GM23338 (cell line): ENCODE measurements at regions not wholly inside any gene's neighbourhood (a gene's known extent, or its start where the extent isn't known, plus 50 kb on each side); places are given as distances from the start of the nearest gene placed in this dataset.
A peak's percentile ranks its signal among the peaks of the same experiment; 100 is the strongest.

Experiments
- ATAC-seq: fragments of 200-7000 bp; cut with Tn5 transposase; 3 replicates; pipeline ENCODE4 v1.9.1; 2020
- DNase-seq: peaks from one replicate; pipeline ENCODE4 v3.0.0-alpha.2; 2015; ENCODE audit warnings: low spot score
- H2AFZ ChIP-seq: fragments of 200-600 bp; sonication (generic); 2 replicates; pipeline ENCODE4 v1.8.0; 2016; ENCODE audit warnings: antibody characterized with exemption, mild to moderate bottlenecking, moderate library complexity
- H3F3A ChIP-seq: fragments of 200-600 bp; sonication (generic); replicated peaks from 2 replicates; pipeline ENCODE4 v1.8.0; 2017; ENCODE audit warnings: antibody characterized with exemption, mixed run types, low read depth
- H3K27ac ChIP-seq: fragments of 200-600 bp; sonication (generic); 2 replicates; pipeline ENCODE4 v1.6.1; 2016; ENCODE audit warnings: low read depth
- H3K27me3 ChIP-seq: fragments of 200-600 bp; sonication (generic); 2 replicates; pipeline ENCODE4 v1.8.0; 2016; ENCODE audit warnings: mild to moderate bottlenecking, mixed run types, moderate library complexity; ENCODE audit not compliant: insufficient read depth
- H3K36me3 ChIP-seq: fragments of 200-600 bp; sonication (generic); 2 replicates; pipeline ENCODE4 v1.8.0; 2016; ENCODE audit warnings: mild to moderate bottlenecking; ENCODE audit not compliant: insufficient read depth
- H3K4me1 ChIP-seq: fragments of 200-600 bp; sonication (generic); 2 replicates; pipeline ENCODE4 v1.8.0; 2016; ENCODE audit warnings: mild to moderate bottlenecking, moderate library complexity; ENCODE audit not compliant: insufficient read depth
- H3K4me2 ChIP-seq: fragments of 200-600 bp; sonication (generic); 2 replicates; pipeline ENCODE4 v1.7.1; 2017; ENCODE audit warnings: mixed run types
- H3K4me3 ChIP-seq: fragments of 200-600 bp; sonication (generic); 2 replicates; pipeline ENCODE4 v1.6.1; 2016; ENCODE audit warnings: mixed run types
- H3K79me2 ChIP-seq: fragments of 200-600 bp; sonication (generic); replicated peaks from 2 replicates; pipeline ENCODE4 v1.8.0; 2017; ENCODE audit warnings: mild to moderate bottlenecking; ENCODE audit not compliant: insufficient read depth
- H3K9me2 ChIP-seq: fragments of 200-600 bp; sonication (generic); 2 replicates; pipeline ENCODE4 v1.8.0; 2017; ENCODE audit not compliant: insufficient read depth
- H4K20me1 ChIP-seq: fragments of 200-600 bp; sonication (generic); replicated peaks from 2 replicates; pipeline ENCODE4 v1.8.0; 2017; ENCODE audit warnings: mild to moderate bottlenecking; ENCODE audit not compliant: insufficient read depth
- H3K27ac Mint-ChIP-seq: 2 replicates; pipeline ENCODE4 v1.8.0; 2020; ENCODE audit warnings: inconsistent platforms, mild to moderate bottlenecking, moderate library complexity, mixed read lengths
- H3K27me3 Mint-ChIP-seq: 3 replicates; pipeline ENCODE4 v1.8.0; 2022; ENCODE audit warnings: low read depth, mild to moderate bottlenecking, moderate library complexity, mixed read lengths, inconsistent platforms; ENCODE audit not compliant: insufficient read depth, poor library complexity
- H3K36me3 Mint-ChIP-seq: 3 replicates; pipeline ENCODE4 v1.8.0; 2021; ENCODE audit warnings: low read depth, mild to moderate bottlenecking, inconsistent platforms, moderate library complexity, mixed read lengths
- H3K4me1 Mint-ChIP-seq: 3 replicates; pipeline ENCODE4 v1.8.0; 2020; ENCODE audit warnings: mild to moderate bottlenecking, inconsistent platforms, mixed read lengths
- H3K4me3 Mint-ChIP-seq: 3 replicates; pipeline ENCODE4 v1.8.0; 2021; ENCODE audit warnings: moderate library complexity, mild to moderate bottlenecking, inconsistent platforms, mixed read lengths
- H3K9me3 Mint-ChIP-seq: 3 replicates; pipeline ENCODE4 v1.8.0; 2020; ENCODE audit warnings: moderate library complexity, mild to moderate bottlenecking, inconsistent platforms, mixed read lengths
- CREB1 ChIP-seq: fragments of 250-450 bp; sonication (Bioruptor Pico); IDR thresholded peaks from 2 replicates; pipeline ENCODE4 v1.5.0; 2020; ENCODE audit warnings: low read depth, mild to moderate bottlenecking, moderate library complexity
- CTCF ChIP-seq, 2 experiments: fragments of 200-600 bp in 1 of 2; sonication (generic) in 1 of 2; conservative IDR thresholded peaks; 2 replicates each; pipeline versions ENCODE4 v1.5.1 to v1.6.1; 2016 to 2017; ENCODE audit warnings: antibody characterized with exemption in 2 of 2, low read depth in 2 of 2, mild to moderate bottlenecking in 2 of 2, moderate library complexity in 1 of 2
- ETS1 ChIP-seq: IDR thresholded peaks from 2 replicates; pipeline ENCODE4 v1.6.1; 2016; ENCODE audit warnings: antibody characterized with exemption
- EZH2 ChIP-seq: fragments of 200-600 bp; sonication (generic); IDR thresholded peaks from one replicate; pipeline ENCODE4 v1.8.0; 2017; ENCODE audit warnings: antibody characterized with exemption, mild to moderate bottlenecking, low read depth; ENCODE audit not compliant: unreplicated experiment
- EZH2phosphoT487 ChIP-seq: fragments of 200-600 bp; sonication (generic); IDR thresholded peaks from one replicate; pipeline ENCODE4 v1.8.1; 2018; ENCODE audit warnings: antibody characterized with exemption; ENCODE audit not compliant: unreplicated experiment
- JUNB ChIP-seq: IDR thresholded peaks from one replicate; pipeline ENCODE4 v1.6.1; 2016; ENCODE audit warnings: antibody characterized with exemption; ENCODE audit not compliant: unreplicated experiment
- NANOG ChIP-seq: IDR thresholded peaks from 2 replicates; pipeline ENCODE4 v1.6.1; 2016; ENCODE audit warnings: antibody characterized with exemption, borderline replicate concordance
- POLR2AphosphoS5 ChIP-seq: IDR thresholded peaks from 2 replicates; pipeline ENCODE4 v1.6.1; 2016; ENCODE audit warnings: antibody characterized with exemption, low read depth
- REST ChIP-seq: IDR thresholded peaks from one replicate; pipeline ENCODE4 v1.6.1; 2018; ENCODE audit warnings: antibody characterized with exemption; ENCODE audit not compliant: unreplicated experiment
- STAT1 ChIP-seq: IDR thresholded peaks from one replicate; pipeline ENCODE4 v1.6.1; 2016; ENCODE audit warnings: antibody characterized with exemption; ENCODE audit not compliant: unreplicated experiment
- ZNF331 ChIP-seq: fragments of 250-450 bp; sonication (Bioruptor Pico); IDR thresholded peaks from 2 replicates; pipeline ENCODE4 v1.5.0; 2020; ENCODE audit warnings: low read depth, mild to moderate bottlenecking, moderate library complexity

- Histone ChIP-seq H4K20me1 (no peaks in the 10 kb centered on the region), H3K9me2 (no peaks in the 10 kb centered on the region; the same call in 1 of the 2 replicates), H3K79me2 (no peaks in the 10 kb centered on the region), H3K27me3 (no peaks in the 10 kb centered on the region), H3K4me2 (peak overlapping the region; percentile 70), H3K4me1 (peaks cover 62% of the 10 kb centered on the region), H2AFZ (peak overlapping the region; percentile 49), H3K36me3 (no peaks in the 10 kb centered on the region), H3K27ac (peak overlapping the region; percentile 30; the same call in 1 of the 2 replicates), H3K4me3 (peak overlapping the region; percentile 33; the same call in 1 of the 2 replicates), H3F3A (no peaks in the 10 kb centered on the region)
- TF ChIP-seq NANOG, result 0 out of 2 replicates have a peak, but pooled peaks have one; percentile 46
- TF ChIP-seq ZNF331 (CRISPR knock-in tag), result no peak
- H3K9me3 Mint-ChIP-seq, result no peaks in the 10 kb centered on the region
- H3K4me3 Mint-ChIP-seq, result peak overlapping the region; percentile 28; the same call in 2 of the 3 replicates
- peaks cover 2% of the 10 kb centered on the region for H3K27me3 Mint-ChIP-seq
- DNase-seq (peak; percentile 29), ATAC-seq (peak; percentile 73)
- peak overlapping the region; percentile 70 for H3K27ac Mint-ChIP-seq
- H3K36me3 Mint-ChIP-seq, result no peaks in the 10 kb centered on the region
- peaks cover 59% of the 10 kb centered on the region for H3K4me1 Mint-ChIP-seq
These were observed 466.1 kb upstream of the ATP11B start for GRCh38 chr3:182327196-182327681.

- TF ChIP-seq JUNB, result no peak
- no peak for TF ChIP-seq ETS1
- no peak for TF ChIP-seq EZH2
- no peak for TF ChIP-seq STAT1
- no peak for TF ChIP-seq CTCF (conservative IDR thresholded peaks at IDR 0.05; ENCODE audit: low read depth in 2 of 2)
- no peak for TF ChIP-seq EZH2phosphoT487
- TF ChIP-seq NANOG, result no peak
- TF ChIP-seq ZNF331 (CRISPR knock-in tag), result no peak
- TF ChIP-seq CREB1 (CRISPR knock-in tag), result no peak
- no peak for TF ChIP-seq REST
- TF ChIP-seq POLR2AphosphoS5, result no peak
These were observed 462.7 kb upstream of the ATP11B start for GRCh38 chr3:182330646-182331045.

More at GRCh38 chr3:182330646-182331045, 462.7 kb upstream of the ATP11B start:
- ATAC-seq, result no peak
- Mint-ChIP-seq H3K27ac (no peak overlapping the region), H3K4me1 (peaks cover 29% of the 10 kb centered on the region), H3K4me3 (no peak overlapping the region), H3K36me3 (no peaks in the 10 kb centered on the region; the same call in 1 of the 3 replicates), H3K27me3 (peaks cover 2% of the 10 kb centered on the region), H3K9me3 (no peaks in the 10 kb centered on the region; the same call in 1 of the 3 replicates)
- Histone ChIP-seq H4K20me1 (no peaks in the 10 kb centered on the region), H3K79me2 (no peaks in the 10 kb centered on the region), H3F3A (no peaks in the 10 kb centered on the region), H3K4me2 (no peak overlapping the region), H3K9me2 (no peaks in the 10 kb centered on the region; the same call in 1 of the 2 replicates), H3K4me3 (no peak overlapping the region), H3K27me3 (no peaks in the 10 kb centered on the region), H3K27ac (no peak overlapping the region), H3K4me1 (peaks cover 31% of the 10 kb centered on the region), H2AFZ (no peak overlapping the region), H3K36me3 (no peaks in the 10 kb centered on the region; the same call in 1 of the 2 replicates)
- DNase-seq, result no peak
